HUES48 (cell line): ENCODE measurements at regions not wholly inside any gene's neighbourhood (a gene's known extent, or its start where the extent isn't known, plus 50 kb on each side); places are given as distances from the start of the nearest gene placed in this dataset.

Source experiments
- H3K27ac ChIP-seq: one replicate; pipeline ENCODE4 v1.7.0; 2013; ENCODE audit warnings: low read depth, low read length, inconsistent platforms
- H3K27me3 ChIP-seq: 2 replicates; pipeline ENCODE4 v1.6.1; 2013; ENCODE audit warnings: mild to moderate bottlenecking, low read length; ENCODE audit not compliant: control insufficient read depth, insufficient read depth
- H3K36me3 ChIP-seq: 2 replicates; pipeline ENCODE4 v1.6.1; 2013; ENCODE audit warnings: low read length; ENCODE audit not compliant: control insufficient read depth, insufficient read depth
- H3K4me1 ChIP-seq: 2 replicates; pipeline ENCODE4 v1.6.1; 2013; ENCODE audit warnings: mild to moderate bottlenecking, low read length; ENCODE audit not compliant: control insufficient read depth, insufficient read depth
- H3K4me3 ChIP-seq: 2 replicates; pipeline ENCODE4 v1.5.1; 2013; ENCODE audit warnings: mild to moderate bottlenecking, low read depth, low read length
- H3K9ac ChIP-seq: 2 replicates; pipeline ENCODE4 v1.6.1; 2013; ENCODE audit warnings: mild to moderate bottlenecking, low read depth, low read length, moderate library complexity
- H3K9me3 ChIP-seq: 2 replicates; pipeline ENCODE4 v1.6.1; 2013; ENCODE audit warnings: low read length; ENCODE audit not compliant: control insufficient read depth, insufficient read depth

DNA sequence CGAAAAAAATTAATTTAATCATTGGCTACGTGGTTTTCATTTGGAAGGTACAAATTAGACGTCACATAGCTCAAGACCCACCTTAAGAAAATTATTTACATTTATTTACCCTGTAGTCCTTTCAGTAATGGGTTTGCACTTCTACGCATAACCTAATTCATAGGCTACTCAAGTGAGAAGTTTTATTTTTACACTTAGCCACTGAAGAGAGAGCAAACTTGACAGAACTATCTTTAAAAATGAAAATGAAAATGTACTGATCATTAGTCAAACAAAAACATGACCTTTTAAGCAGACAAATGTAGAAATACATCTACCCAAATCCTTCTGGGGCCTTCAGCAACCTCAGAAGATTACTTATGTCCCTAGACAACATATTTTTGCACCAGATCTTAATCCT lies 269.4 kb upstream of the TTC14 start:
- no peaks in the 10 kb centered on the region for H3K27me3 ChIP-seq
- H3K27ac ChIP-seq = no peak overlapping the region
- H3K4me1 ChIP-seq = peaks cover 16% of the 10 kb centered on the region; the same call in 1 of the 2 replicates
- no peaks in the 10 kb centered on the region for H3K36me3 ChIP-seq
- no peak overlapping the region for H3K9ac ChIP-seq
- H3K4me3 ChIP-seq = no peak overlapping the region
- peaks cover 3% of the 10 kb centered on the region; the same call in 1 of the 2 replicates for H3K9me3 ChIP-seq

DNA sequence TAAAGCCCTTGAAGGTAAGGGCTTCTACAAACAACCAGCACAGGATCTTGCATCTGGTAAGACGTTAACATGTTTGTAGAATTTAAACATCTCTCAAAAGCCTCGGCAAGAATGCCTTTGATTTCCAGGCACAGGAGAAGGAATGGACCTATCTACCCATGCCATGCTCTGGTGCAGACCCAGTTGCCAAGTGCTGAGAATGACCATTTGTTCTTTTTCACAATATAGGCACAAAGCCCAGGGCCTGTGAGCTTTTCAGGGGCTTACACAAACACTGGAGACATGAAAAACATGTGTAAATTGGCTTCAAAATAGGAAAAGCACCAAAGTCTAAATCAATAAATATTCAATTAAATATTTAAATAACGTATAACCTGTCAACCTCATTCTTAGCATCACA lies 266.9 kb upstream of the TTC14 start:
- Histone ChIP-seq H3K36me3 (no peaks in the 10 kb centered on the region), H3K4me3 (no peak overlapping the region), H3K27ac (no peak overlapping the region), H3K9me3 (peaks cover 3% of the 10 kb centered on the region; the same call in 1 of the 2 replicates), H3K4me1 (peaks cover 4% of the 10 kb centered on the region; the same call in 1 of the 2 replicates), H3K9ac (no peak overlapping the region), H3K27me3 (no peaks in the 10 kb centered on the region)

DNA sequence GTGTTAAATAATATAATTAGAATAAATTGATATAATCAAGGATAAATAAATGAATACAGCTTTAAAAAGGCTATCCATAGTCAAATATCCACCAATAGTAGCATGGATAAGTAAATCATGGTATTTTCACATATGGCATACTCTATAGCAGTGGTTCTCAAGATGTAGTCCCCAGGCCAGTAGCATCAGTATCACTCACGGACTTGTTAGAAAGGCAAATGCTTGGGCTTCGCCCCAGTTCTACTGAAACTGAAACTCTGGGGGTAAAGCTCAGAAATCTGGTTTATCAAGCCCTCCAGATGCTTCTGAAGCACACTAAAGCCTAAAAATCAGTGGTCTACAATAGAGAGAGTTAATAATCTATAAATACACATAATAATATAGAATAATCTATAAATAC lies 261.6 kb upstream of the TTC14 start:
- no peak overlapping the region for H3K27ac ChIP-seq
- H3K4me3 ChIP-seq = no peak overlapping the region
- H3K36me3 ChIP-seq = no peaks in the 10 kb centered on the region
- no peak overlapping the region for H3K9ac ChIP-seq
- no peaks in the 10 kb centered on the region for H3K4me1 ChIP-seq
- H3K27me3 ChIP-seq = no peaks in the 10 kb centered on the region
- H3K9me3 ChIP-seq = no peaks in the 10 kb centered on the region

DNA sequence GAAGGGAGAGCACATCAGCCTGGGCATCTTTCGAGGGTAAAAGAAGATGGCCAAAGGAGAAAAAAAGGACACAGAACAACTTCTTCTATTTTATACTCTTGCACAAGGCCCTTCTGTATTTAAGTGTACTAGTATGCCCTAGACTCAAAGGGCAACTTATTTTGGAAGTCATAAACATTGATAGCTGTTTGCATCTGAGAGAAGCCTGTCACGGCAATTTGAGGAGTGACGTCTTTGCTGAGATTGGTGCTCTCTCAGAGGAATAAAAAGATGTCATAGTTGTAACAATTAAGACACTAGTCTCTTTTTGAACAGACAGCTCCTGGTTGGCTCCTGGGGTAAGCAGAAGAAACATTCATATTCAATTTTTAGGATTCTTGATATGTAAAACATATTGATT lies 260.4 kb upstream of the TTC14 start:
- Histone ChIP-seq H3K9me3 (no peaks in the 10 kb centered on the region), H3K36me3 (no peaks in the 10 kb centered on the region), H3K27me3 (no peaks in the 10 kb centered on the region), H3K9ac (no peak overlapping the region), H3K27ac (no peak overlapping the region), H3K4me1 (no peaks in the 10 kb centered on the region), H3K4me3 (no peak overlapping the region)

DNA sequence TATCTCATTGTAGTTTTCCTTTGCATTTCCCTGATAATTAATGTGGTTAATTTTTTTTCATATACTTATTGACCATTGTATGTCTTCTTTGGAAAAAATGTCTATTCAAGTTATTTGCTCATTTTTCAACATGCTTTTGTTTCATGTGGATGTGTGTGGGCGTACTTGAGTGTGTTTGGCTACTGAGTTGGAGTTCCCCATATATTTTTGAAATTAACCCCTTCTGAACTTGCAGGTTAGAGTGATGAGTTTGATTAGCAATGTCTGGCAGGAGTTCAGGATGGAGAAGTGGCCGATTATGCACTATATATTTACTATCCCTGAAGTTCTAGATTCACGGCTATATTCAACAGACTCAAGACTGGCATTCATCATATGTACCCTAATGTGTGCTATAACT lies 250.4 kb upstream of the TTC14 start:
- Histone ChIP-seq H3K9me3 (no peaks in the 10 kb centered on the region), H3K4me3 (no peak overlapping the region), H3K4me1 (no peaks in the 10 kb centered on the region), H3K27me3 (no peaks in the 10 kb centered on the region), H3K9ac (no peak overlapping the region), H3K27ac (no peak overlapping the region), H3K36me3 (no peaks in the 10 kb centered on the region)

DNA sequence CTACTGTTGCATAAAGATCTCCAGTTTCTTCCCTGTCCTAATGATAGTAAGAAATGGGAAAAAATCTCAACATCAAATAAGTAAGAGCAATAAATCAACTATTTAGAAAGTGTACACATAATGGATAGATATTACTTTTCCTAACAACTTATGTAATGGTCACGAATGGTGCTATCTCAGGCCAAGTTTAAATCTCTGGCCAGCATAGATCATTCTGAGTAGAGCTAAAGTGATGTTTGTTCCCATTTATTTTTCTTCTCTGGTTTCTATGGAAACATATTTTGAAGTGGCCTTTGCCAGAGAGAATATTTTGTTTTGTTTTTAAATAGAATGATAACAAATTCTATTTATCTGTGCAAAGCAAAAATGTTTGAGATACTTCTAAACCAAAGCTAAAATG lies 249.7 kb upstream of the TTC14 start:
- Histone ChIP-seq H3K9me3 (no peaks in the 10 kb centered on the region), H3K27ac (no peak overlapping the region), H3K9ac (no peak overlapping the region), H3K4me3 (no peak overlapping the region), H3K27me3 (no peaks in the 10 kb centered on the region), H3K36me3 (no peaks in the 10 kb centered on the region), H3K4me1 (no peaks in the 10 kb centered on the region)

DNA sequence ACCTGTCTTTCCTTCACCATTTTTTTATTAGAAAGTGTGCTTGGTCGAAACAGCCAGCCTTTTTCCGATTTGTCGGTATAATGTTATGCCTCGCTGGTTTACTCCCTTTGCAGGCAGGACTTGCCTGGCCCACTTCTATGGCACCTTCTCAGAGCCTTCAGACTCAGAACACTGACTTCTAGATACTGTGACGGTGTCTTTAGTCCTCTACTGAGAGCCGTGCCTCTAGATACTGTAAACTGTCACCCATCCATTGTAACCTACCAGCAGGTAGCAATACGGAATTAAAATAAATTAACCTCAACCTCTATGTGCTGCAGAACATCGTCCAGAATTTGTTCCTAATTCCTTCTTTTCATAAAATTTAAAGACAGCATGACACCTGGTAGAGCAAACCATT lies 247.7 kb upstream of the TTC14 start:
- no peaks in the 10 kb centered on the region for H3K9me3 ChIP-seq
- no peak overlapping the region for H3K27ac ChIP-seq
- no peak overlapping the region for H3K9ac ChIP-seq
- H3K36me3 ChIP-seq = no peaks in the 10 kb centered on the region
- H3K4me3 ChIP-seq = no peak overlapping the region
- no peaks in the 10 kb centered on the region for H3K4me1 ChIP-seq
- H3K27me3 ChIP-seq = no peaks in the 10 kb centered on the region

DNA sequence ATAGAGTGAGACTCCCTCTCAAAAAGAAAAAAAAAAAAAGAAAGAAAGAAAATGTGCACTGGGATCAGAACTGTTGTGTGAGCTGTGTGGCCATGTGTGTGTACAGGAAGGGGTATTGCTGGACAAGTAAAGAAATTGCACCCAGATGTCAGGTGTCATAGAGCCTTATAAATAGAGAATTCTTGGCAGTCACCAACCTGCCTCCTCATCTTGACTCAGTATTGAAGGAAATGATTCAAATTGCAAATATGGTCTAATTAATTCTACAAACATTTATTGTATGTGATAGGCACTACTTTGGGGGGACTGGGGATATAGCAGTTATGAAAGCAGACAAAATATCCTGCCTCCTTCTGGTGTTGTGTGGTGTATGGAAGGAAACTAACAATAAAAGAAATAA lies 243.8 kb upstream of the TTC14 start:
- Histone ChIP-seq H3K4me1 (no peaks in the 10 kb centered on the region), H3K9ac (no peak overlapping the region), H3K4me3 (no peak overlapping the region), H3K9me3 (no peaks in the 10 kb centered on the region), H3K36me3 (no peaks in the 10 kb centered on the region), H3K27me3 (no peaks in the 10 kb centered on the region), H3K27ac (no peak overlapping the region)

DNA sequence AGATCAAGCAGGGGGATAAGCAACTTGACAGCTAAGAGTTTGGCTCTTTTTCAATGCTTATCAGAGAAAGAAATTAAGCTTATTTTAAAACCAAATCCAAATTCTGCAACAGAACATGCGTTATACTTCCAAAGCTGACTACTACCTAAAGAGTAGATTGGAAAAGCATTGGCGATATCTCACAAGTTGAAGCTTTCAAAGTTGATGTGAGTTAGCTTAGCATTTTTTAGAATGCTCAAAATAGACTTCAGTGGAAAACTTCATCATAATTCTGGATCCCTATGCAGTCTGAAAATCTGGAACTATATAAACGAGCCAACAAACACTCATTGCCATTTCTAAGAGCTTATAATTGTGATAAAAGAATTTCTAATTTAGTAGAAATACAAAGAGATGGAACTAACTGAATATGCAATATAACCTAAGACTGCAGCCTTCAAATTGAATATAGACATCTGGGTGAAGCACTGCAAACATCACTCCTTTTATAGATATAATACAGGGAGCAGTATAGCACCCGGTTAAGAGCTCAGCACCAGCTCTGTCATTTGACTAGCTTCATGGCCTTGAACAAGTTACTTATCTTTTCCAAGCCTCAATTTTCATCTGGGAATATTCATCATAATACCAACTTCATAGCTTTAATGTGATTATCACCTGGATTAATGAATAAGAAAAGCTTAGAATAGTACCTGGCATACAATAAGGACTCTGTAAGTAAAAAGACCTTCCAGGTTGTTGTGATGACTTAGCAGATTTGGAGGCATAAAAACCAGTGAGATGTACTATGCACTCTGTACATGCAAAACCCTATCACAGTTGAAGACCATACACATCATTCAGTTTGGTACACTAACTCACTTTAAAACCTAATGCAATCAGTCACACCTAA lies 242.7 kb upstream of the TTC14 start:
- Histone ChIP-seq H3K27ac (no peak overlapping the region), H3K9me3 (no peaks in the 10 kb centered on the region), H3K4me1 (no peaks in the 10 kb centered on the region), H3K9ac (no peak overlapping the region), H3K27me3 (no peaks in the 10 kb centered on the region), H3K4me3 (no peak overlapping the region), H3K36me3 (no peaks in the 10 kb centered on the region)

DNA sequence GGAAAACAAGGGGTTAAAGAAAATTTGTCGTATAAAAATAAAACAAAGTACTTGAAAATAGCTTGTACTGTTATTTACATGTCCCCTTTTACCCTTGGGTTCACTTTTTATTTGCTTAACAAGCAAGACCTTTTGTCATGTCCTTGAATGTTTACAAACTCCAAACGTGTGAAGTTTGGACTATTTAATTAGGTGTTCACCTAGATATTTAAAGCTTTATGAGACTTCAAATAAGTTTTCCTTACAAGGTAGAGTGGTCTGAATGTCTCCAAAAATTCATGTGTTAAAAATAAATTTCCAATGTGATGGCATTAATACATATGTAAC lies 242.0 kb upstream of the TTC14 start:
- Histone ChIP-seq H3K36me3 (no peaks in the 10 kb centered on the region), H3K27ac (no peak overlapping the region), H3K9me3 (no peaks in the 10 kb centered on the region), H3K27me3 (no peaks in the 10 kb centered on the region), H3K9ac (no peak overlapping the region), H3K4me3 (no peak overlapping the region), H3K4me1 (no peaks in the 10 kb centered on the region)

DNA sequence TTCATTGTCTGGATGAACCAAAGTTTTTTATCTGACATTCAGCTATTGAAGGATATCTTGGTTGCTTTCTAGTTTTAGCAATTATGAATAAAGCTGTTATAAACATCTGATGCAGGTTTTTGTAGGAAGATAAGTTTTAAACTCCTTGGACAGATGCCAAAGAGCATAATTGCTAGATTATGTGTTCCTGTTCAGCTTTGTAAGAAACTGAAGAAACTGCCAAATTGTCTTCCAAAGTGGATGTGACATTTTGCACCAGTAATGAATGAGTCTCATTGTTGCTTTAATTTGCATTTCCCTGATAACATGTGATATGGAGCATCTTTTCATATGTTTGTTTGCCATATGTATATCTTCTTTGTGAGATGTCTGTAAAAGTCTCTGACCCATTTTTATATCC lies 239.9 kb upstream of the TTC14 start:
- H3K9me3 ChIP-seq = peaks cover 2% of the 10 kb centered on the region; the same call in 1 of the 2 replicates
- no peaks in the 10 kb centered on the region for H3K36me3 ChIP-seq
- H3K27me3 ChIP-seq = no peaks in the 10 kb centered on the region
- no peak overlapping the region for H3K27ac ChIP-seq
- no peak overlapping the region for H3K4me3 ChIP-seq
- no peaks in the 10 kb centered on the region for H3K4me1 ChIP-seq
- H3K9ac ChIP-seq = no peak overlapping the region
